AG09309 (cell line): ENCODE measurements at regions not wholly inside any gene's neighbourhood (a gene's known extent, or its start where the extent isn't known, plus 50 kb on each side); places are given as distances from the start of the nearest gene placed in this dataset.

Experiments
- DNase-seq: peaks from one replicate; pipeline ENCODE4 v3.0.0-alpha.2; 2010; ENCODE audit warnings: low read depth
- H3K4me3 ChIP-seq: 2 replicates; pipeline ENCODE4 v1.5.1; 2011; ENCODE audit warnings: mild to moderate bottlenecking, low read depth, low read length, moderate library complexity; ENCODE audit not compliant: control insufficient read depth
- CTCF ChIP-seq: IDR thresholded peaks from 2 replicates; pipeline ENCODE4 v1.5.1; 2011; ENCODE audit warnings: mild to moderate bottlenecking, low read depth, low read length, inconsistent platforms; ENCODE audit not compliant: insufficient read depth, control insufficient read depth; ENCODE audit errors: missing control alignments

GRCh38 chr12:23006413-23006812 lies 381.4 kb downstream of the ETNK1 start:
- no peak for TF ChIP-seq CTCF
- H3K4me3 ChIP-seq: no peak overlapping the region
- DNase-seq: no peak

GRCh38 chr12:23008623-23009022 lies 383.7 kb downstream of the ETNK1 start:
- no peak overlapping the region for H3K4me3 ChIP-seq
- no peak for TF ChIP-seq CTCF
- DNase-seq: no peak

- H3K4me3 ChIP-seq: no peak overlapping the region
- TF ChIP-seq CTCF: no peak
- DNase-seq: no peak
Measured at GRCh38 chr12:23014749-23015148, 389.8 kb downstream of the ETNK1 start.

GRCh38 chr12:23025372-23026016 lies 400.5 kb downstream of the ETNK1 start:
- no peak for TF ChIP-seq CTCF
- DNase-seq: no peak
- no peak overlapping the region for H3K4me3 ChIP-seq

GRCh38 chr12:23028158-23028802 lies 403.3 kb downstream of the ETNK1 start:
- DNase-seq: no peak
- no peak for TF ChIP-seq CTCF
- H3K4me3 ChIP-seq: no peak overlapping the region

- TF ChIP-seq CTCF: no peak
- H3K4me3 ChIP-seq: no peak overlapping the region
- no peak for DNase-seq
Measured at GRCh38 chr12:23029185-23029584, 404.2 kb downstream of the ETNK1 start.
